GM19372 (cell line): ENCODE measurements at regions not wholly inside any gene's neighbourhood (a gene's known extent, or its start where the extent isn't known, plus 50 kb on each side); places are given as distances from the start of the nearest gene placed in this dataset.
"Not testable (repeated sequence)": the region's sequence is repeated elsewhere in the genome, so short reads cannot be mapped to it uniquely, and the experiment has no call there.

Experiments used
- ATAC-seq: cut with Tn5 transposase; IDR thresholded peaks from one replicate; pipeline ENCODE4 v1.9.1; 2021; ENCODE audit warnings: mild to moderate bottlenecking, low read depth, moderate library complexity; ENCODE audit not compliant: unreplicated experiment

GRCh38 chr13:65966991-65967451, 1263.1 kb downstream of the PCDH9 start:
- no peak for ATAC-seq

- no peak for ATAC-seq
These were observed 1264.6 kb downstream of the PCDH9 start for GRCh38 chr13:65965501-65965900.

- no peak for ATAC-seq
These were observed 1265.5 kb downstream of the PCDH9 start for GRCh38 chr13:65964672-65965071.

- ATAC-seq: no peak
These were observed 1270.8 kb downstream of the PCDH9 start for GRCh38 chr13:65959305-65959704.

GRCh38 chr13:65946387-65946786, 1283.7 kb downstream of the PCDH9 start:
- no peak for ATAC-seq

- ATAC-seq: no peak
These were observed 1286.4 kb downstream of the PCDH9 start for GRCh38 chr13:65943708-65944107.

GRCh38 chr13:65943024-65943423, 1287.1 kb downstream of the PCDH9 start:
- no peak for ATAC-seq

- no peak for ATAC-seq
These were observed 1289.4 kb downstream of the PCDH9 start for GRCh38 chr13:65940720-65941119.

- no peak for ATAC-seq
These were observed 1292.9 kb downstream of the PCDH9 start for GRCh38 chr13:65937251-65937650.

- no peak for ATAC-seq
These were observed 1293.9 kb downstream of the PCDH9 start for GRCh38 chr13:65936249-65936648.

- no peak for ATAC-seq
These were observed 1297.4 kb downstream of the PCDH9 start for GRCh38 chr13:65932587-65933239.

GRCh38 chr13:65932013-65932412, 1298.1 kb downstream of the PCDH9 start:
- ATAC-seq: no peak

- ATAC-seq: no peak
These were observed 1300.7 kb downstream of the PCDH9 start for GRCh38 chr13:65929436-65929835.

GRCh38 chr13:65926750-65927171, 1303.4 kb downstream of the PCDH9 start:
- ATAC-seq: peak; percentile 89

- not testable (repeated sequence) for ATAC-seq
These were observed 1307.3 kb downstream of the PCDH9 start for GRCh38 chr13:65922846-65923245.

- ATAC-seq: no peak
These were observed 1308.2 kb downstream of the PCDH9 start for GRCh38 chr13:65921933-65922332.

- no peak for ATAC-seq
These were observed 1312.4 kb downstream of the PCDH9 start for GRCh38 chr13:65917731-65918130.

- no peak for ATAC-seq
These were observed 1314.9 kb downstream of the PCDH9 start for GRCh38 chr13:65915195-65915594.

- ATAC-seq: no peak
These were observed 1315.4 kb downstream of the PCDH9 start for GRCh38 chr13:65914716-65915115.

GRCh38 chr13:65913173-65913572, 1317.0 kb downstream of the PCDH9 start:
- ATAC-seq: no peak

GRCh38 chr13:65912516-65912915, 1317.6 kb downstream of the PCDH9 start:
- ATAC-seq: no peak

GRCh38 chr13:65911546-65912193, 1318.5 kb downstream of the PCDH9 start:
- ATAC-seq: no peak
